ENCODE measurements at regions not wholly inside any gene's neighbourhood (a gene's known extent, or its start where the extent isn't known, plus 50 kb on each side); places are given as distances from the start of the nearest gene placed in this dataset.

DNA sequence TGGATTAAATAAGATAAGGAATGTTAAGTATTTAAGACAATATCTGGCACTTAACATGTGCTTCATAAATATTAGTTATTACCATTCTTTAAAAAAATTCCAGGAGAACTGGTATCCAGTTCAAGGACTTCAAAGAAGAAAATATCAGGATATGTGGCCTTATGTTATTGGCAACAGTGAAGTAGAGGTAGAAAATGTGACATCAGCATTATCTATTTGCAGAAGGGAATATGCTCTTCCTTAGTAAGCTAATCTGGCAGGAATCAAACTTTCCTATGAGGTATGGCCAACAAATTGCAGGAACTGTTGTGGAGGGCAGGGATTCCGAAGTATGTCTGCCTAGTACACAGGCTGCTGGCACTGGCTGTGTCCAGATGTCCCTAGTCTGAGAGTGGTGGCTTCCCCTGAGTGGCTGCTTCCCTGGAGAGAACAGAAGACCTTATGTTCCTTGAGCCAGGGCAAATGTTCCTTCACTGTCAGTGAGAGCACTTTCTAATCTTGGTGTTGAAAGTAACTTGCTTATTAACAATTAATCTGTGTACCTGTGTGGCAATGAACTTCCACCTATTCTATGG, 351.7 kb upstream of the THRB start:
- no peak for DNase-seq

DNA sequence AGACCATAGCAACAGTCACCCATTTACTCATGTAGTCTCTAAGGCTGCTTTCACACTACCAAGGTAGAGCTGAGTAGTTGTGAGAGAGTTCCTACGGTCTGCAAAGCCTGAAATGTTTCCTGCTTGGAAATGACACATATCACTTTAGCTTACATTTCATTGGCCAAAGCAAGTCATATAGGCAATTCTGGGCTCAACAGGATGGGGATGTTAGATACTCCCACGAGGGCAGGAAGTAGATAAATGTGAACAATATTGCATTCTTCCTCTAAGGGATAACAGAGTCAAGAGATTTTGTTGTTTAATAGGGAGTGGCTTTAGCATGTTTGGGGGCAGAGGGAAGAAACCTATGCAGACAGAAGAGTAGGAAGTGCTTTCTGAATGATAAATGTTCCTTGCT, 355.6 kb upstream of the THRB start:
- DNase-seq: no peak

DNA sequence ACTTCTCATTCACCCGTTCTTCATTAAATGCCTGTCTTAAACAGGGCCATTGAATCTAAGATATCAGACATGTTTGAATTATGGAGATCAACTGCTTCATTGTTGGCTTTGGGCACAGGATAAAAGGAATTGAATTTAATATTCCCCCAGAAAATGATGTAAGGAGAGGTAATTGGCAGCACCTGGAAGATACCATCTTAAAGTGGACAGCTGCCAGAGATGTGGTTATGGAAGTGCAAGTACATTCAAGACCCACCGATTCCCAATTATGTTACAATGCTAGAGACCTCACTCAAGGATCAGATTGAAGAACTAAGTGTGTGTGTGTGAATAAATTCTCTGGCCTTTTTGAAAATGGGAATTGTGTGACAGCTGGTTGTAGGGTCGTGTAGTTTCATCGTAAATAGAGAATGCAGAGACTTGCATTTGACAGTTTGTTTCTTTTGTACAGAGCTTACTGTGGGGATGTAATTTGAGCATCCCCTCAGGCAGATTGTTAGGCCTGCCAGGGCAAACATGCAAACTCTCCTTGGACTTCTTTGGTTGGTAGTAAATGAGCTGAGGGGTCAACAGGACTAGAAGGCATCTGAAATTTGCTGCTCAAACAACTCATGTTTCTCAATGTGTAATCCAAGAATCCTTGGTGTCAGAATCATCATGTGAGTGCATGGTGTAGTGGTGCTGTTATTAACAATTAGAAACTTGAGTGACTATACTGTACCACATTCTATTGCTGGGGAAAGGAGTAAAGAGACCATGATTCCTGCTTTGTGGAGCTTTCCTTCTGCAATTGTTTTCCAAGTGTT, 359.2 kb upstream of the THRB start:
- DNase-seq: no peak

DNA sequence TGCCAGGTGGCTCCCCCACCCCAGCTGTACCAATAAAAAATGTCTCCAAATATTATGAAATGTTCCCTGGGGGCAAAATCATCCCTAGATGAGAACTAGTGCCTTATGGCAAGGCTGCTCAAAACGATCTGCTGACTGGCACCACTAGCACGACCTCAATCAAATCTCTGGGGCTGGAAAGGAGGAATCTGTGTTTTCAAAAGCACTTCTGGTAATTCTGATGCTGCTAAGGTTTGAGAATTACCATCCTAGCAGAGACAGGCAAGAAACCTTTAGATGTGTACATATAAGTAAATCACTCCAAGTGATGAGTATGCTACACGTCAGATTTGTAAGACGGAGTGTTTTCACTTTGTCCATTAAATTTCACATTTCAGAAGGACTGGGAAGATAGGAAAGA, 360.1 kb upstream of the THRB start:
- DNase-seq: no peak

DNA sequence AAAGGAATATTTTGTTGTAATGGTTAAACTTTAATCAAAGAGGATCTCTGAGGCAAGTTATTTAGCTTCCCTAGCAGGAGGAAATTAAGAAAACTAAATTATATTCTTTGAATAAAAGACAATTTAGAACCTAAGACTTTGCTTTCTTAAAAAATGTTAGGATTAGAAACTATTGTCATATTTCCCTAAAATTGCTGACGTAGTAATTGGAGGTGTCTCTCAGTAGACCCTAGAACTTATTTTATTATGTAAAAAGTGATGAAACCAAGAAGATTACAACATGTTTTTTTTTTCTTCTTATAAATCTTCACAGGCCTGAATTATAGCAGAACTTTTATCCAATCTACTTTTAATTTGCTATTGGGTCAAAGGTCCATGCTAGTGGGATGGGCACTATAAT, 363.3 kb upstream of the THRB start:
- DNase-seq: no peak

DNA sequence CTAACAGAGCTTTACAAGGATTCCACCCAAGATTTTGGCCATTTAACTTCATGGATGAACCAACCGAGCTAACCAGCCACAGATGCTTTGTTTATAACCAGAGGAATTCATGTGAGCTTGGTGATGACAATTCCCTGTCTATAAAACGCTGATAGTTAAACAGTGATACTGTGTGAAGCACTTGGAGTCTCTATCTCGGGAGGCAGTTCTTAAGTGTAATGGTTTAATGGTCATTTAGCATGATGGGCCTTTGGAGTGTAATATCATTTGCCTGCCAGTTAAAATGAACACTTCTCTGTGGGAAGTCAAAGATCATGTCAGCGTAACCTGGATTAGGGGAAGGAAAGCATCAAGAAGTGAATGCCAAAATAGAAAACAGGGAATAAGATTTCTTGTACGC, 368.6 kb upstream of the THRB start:
- DNase-seq: no peak

DNA sequence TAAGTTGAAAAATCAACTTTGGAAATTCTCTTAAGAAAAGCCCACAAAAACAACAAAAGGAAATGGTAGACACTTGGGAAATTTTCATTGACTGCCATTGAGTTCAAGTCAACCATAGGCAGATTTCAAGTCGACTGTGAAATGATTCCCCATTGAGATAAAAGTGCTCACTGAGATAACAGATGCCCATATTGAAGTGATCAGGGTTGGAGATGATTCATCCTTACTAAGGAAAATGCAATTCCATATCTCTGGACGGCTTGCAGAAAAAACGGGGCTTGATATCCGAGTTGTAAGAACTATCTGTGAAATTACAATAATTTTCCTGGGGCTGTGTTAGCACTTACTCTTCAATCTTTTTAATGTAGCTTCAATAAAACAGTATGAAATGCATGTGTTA, 373.1 kb upstream of the THRB start:
- no peak for DNase-seq

DNA sequence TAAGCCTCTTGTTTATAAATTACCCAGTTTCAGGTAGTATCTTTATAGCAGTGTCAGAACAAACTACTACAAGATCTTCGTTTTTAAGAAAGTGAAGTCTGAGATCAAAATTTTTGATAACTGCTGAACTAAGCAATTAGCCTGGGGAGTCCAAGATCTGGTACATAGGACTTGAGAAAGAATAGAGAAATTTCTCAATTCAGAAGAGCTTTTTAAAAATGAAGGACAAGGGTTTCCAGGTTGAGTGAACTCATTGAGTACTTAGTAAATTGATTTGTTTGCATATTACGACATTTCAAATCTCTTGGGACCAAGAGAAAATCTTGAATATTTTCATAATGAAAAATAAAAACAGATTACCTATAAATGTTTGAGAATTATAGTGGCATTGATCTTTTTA, 386.6 kb upstream of the THRB start:
- no peak for DNase-seq

DNA sequence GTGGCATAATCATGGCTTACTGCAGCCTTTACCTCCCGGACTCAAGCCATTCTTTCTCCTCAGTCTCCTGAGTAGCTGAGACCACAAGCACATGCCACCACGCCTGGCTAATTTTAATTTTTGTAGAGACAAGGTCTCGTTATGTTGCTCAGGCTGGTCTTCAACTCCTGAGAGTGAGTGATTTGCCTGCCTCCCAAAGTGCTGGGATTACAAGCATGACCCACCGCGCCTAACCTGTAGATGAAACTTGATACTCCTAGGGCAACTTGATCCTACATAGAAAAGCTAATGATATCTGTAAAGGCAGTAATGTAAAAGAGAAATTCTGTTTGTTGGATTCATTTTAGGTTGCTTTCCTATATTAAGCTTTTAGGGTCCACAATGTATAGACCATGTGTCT, 391.9 kb upstream of the THRB start:
- DNase-seq: no peak

DNA sequence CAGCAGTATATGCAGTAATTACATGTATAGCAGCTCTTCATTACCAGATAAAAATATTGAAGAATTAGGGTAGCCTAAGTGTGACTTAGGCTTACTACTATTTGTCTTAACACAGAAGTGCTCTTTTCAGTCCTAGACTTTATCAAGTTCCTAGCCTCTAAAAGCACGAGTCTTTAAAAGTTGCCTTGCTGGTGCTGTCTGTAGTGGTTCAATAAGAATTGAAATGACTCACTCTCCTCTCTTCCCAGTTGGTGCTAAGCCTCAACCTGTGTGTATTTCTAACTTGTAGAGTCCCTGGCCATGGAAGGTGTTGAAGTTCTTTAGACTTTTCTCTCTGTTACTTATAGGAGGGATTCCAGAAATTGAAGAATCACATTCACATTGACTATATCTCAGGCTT, 395.4 kb upstream of the THRB start:
- no peak for DNase-seq

DNA sequence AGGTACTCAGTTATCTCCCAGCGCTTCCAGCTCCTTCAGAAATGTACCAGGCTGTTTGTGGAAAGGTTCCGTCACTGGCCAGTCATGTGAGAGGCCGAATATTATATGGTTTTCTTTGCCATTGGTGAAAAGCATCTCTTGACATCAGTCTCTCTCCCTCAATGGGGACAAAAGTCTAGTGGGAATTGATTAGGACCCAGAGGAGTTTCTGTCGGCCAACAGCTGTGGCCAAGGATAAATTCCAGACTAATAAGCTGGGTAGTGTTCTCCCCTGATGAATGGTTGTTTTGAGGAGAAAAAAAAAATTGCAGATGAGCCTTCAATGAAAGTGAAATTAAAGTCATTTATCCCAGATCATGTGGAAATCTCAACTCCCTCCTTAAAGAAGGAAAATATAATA, 404.7 kb upstream of the THRB start:
- DNase-seq: no peak

DNA sequence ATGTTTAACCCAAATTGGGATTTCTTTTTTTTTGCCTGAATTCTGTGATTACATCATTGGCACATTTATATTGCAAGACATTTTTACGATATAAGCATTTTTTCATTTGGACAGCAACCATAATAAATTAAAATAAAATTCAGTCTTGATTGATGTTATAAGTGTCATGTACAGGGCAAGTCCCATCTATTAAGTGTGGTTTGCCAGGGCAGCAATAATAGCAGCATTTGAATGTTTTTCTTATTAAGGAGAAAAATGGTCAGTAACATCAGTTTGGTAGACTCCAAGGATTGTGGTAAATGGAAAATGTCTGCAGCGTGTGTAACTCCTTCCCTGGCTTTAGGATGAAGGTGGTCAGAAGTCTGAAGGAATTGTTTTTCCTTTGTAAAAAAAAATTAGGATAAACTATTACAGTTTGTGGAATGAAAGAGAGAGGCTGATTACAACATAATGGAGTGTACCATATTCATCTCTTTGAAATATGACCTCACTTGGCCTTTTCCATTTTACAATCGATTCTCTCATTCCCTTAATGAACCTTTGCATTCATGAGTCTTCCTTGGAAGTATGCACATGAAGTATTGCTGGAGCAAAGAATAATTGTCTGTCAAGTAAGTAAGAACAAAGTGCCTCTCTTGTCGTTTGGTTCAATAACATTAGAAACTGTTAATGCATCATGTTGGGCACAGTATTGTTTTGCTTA, 405.4 kb upstream of the THRB start:
- DNase-seq: no peak

DNA sequence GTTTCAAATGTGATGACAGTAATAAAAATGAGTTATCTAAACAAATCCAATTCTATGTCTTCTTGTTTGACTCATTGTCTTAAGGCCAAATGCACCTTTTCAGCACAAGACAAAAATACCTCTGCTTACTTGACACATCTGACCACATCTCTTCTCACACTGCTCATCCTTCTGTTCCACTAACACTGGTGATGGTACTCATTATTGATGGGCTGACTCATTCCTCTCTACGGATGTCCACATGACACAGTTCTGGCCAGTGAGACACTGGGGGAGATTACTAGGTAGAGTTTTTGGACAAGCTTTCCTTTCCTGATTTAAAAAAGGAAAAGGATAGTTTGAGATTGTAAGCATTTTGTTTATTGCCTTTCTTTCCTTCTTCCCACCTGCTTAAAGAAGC, 410.6 kb upstream of the THRB start:
- DNase-seq: no peak

DNA sequence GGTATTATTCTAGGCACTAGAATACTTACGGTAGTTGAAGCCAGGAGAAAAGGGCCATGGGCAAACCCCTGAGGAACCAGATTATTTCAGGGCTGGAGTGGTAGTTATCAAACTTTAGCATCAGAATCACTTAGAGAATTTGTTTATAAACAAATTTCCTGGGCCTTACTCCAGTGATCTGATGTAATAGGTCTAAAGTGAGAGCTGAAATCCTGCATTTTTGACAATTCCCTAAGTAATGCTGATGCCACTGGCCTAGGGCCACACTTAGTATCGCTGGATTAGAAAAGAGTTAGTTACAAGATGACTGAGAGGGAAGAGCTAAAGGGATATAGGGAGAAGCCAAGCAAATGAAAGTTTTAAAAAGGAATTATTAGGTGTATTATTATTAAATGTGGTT, 412.5 kb upstream of the THRB start:
- DNase-seq: no peak

DNA sequence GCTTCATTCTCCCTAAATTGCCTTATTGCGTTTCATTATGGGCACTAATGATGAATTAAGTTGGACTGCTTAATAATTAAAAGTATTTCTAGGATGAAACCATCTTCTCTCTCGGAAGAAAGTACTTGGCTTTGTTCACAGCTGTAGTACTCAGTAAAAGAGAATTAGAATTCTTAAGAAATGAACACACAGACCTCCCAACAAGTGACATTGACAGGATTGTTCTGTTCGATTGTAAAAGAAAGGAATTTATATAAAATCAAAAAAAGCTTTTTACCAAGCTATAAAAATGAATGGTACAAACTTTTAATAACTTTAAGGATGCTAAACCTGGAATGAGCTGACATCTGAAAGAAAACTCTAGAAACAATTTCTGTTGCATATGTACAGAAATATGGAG, 416.4 kb upstream of the THRB start:
- DNase-seq: no peak

DNA sequence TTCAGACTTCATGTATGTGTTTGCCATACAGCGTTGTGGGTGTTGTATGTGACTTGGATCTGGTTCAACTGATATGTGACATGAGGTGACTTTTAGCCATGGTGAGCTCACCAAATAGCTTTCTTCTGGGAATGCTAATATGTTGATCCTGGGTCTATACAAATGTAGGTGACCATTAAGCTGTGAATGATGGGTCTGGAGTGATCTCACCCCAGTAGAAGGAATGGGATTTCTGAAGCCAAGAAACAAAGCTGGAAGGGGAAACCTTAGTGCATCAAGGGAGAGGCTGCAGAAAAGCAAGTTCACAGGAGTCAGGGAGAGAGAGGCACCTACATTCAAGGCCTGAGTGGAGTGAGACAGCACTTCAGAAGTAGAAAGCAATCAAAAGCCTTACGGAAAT, 421.0 kb upstream of the THRB start:
- no peak for DNase-seq

DNA sequence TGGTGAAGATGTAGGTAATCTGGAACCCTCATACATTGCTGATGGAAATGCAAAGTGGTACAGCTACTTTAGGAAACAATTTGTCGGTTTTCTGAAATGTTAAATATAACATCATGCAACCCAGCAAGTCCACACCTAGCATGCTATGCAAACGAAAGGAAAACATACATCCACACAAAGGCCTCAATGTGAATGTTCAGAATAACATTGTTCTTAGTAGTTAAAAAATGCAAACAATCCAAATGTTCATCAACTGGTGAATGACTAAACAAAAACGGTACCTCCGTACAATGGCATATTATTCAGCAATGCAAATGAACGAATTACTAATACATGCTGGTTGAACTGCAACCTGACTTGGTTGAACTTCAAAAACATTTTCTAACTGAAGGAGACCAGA, 423.3 kb upstream of the THRB start:
- no peak for DNase-seq

DNA sequence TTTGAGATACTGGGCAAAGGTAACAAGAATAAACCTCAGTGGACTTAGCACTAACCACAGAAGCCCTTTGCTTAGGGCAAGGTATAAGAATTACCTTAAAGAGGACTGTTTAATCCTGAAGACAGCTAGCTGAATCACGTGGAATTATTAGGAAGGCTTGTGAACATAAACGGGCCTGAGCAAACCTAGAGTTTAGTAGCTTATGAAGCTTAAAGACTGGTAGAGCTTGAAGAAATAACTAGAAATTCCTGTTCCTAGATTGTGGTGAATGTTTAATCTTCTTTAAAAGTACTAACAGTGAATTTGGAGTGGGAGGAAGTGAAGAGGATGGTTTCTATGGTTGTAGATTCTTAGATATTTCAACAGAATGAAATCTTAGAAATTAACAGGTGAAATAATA, 428.9 kb upstream of the THRB start:
- no peak for DNase-seq

DNA sequence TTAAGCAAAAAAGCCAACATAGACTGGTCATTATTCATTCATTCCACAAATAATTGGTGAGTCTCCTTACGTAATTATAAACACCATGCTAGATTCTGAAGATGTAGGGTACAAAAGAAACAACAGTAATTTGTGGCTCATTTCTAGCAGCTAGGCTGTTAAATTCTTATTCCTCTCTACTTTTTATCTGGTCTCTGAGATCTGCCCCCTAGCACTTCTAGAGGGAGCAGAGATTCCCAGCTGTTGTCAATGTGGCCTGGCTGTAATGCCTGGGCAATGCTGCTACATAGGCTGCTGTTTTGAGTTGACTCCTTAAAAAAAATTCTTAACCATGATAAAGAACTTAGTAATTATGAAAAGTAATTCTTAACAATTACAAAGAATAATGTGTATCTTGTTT, 434.9 kb upstream of the THRB start:
- DNase-seq: no peak

DNA sequence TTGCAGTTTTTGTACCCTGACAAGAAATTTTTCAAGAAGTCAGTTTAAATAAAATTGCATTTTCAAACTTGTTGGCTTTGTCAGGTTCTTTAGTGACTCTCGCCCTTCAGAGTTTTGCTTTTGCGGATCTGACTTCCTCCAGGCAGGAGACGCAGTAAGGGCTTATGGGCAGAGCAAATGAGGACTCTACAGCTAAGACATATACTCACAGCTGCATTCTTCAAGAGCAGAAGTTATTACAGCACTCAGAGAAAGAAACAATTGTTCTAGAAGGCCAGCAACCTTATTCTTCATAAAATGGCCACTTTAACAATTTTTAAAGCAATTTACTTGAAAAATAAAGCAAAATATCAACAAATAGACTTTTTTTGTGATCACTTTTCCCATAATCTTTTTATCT, 438.8 kb upstream of the THRB start:
- DNase-seq: no peak

DNA sequence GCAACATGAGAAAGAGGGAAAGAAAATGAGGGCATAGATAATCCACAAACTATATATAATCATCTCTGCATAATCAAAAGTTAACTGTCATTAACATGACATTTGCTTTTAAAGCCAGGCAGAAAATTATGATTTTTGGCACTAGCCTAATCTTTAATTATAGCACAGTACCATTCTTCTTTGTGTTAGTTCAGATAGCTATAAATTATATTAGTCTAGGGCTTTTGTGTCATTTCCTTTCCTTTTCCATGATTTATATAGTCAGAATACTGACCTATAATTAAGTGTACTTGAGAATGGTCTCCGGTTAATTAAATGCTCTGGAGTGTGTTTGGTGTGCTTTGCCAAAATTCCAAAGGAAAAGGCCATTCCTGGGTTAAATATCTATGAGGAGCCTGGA, 441.9 kb upstream of the THRB start:
- no peak for DNase-seq

DNA sequence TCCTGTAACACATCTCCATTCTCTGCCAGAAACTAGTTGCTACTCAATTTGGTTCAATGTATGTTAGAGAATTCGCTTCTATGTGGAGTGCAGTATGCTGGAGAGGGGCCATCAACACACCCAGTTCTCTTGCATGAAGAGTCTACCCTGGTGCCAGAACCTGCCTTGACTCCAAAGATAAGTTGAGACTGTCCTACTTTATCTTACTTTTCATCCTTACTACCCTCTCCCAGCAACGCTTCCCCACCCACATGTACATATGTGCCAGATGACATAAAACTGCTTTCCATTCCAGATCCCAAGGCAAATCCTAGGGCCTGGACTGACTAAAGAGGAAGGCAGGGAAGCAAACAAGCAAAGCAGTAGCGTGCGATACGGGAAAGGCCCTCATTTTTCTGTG, 442.6 kb upstream of the THRB start:
- no peak for DNase-seq

DNA sequence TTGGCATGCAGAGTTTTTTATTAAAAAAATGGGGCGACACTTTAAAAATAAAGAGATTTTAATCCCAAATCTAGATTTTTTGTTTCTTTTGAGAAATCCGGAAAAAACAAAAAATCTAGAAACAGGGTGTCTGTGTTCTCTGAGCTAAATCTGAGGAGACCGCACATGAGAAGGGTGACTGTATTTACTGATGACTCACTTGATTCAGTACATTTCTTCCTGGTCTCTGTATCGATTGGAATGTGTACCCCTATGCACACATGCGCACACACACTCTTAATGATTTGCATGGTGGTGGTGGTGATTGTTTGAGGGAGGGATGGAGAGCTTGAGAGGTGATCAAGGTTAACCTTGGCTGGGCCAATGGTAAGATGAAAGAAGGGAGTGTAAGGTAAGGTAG, 443.1 kb upstream of the THRB start:
- DNase-seq: no peak

DNA sequence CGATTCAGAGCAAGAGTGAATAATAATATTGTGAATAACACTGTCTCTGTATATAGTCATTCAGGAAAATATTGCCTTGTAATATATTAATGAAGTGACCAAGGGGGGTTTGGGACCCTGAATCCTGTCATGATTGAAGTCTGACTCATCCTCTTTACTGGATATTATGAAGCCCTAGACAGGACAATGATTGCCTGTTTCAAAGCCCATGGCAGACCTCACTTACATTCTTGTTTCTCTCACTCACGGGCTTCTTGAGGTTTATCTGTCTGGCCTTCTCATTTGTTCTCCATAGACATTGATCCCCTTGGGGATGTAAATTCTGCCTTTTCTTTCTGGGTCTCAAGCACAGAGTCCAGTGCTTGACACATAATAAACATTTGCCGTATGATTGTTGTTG, 449.3 kb upstream of the THRB start:
- no peak for DNase-seq
